SK-N-SH (cell line): ENCODE measurements at regions not wholly inside any gene's neighbourhood (a gene's known extent, or its start where the extent isn't known, plus 50 kb on each side); places are given as distances from the start of the nearest gene placed in this dataset.

Source experiments
- CTCF ChIA-PET: fragments of 300-600, 350-600 bp; formaldehyde crosslinking; extraction: SDS; loops from one replicate; lab custom pipeline; 2021; lab: Yijun Ruan, JAX
- POLR2A ChIA-PET: fragments of 350-600 bp; sonication (Branson Sonifier 250); formaldehyde crosslinking; extraction: SDS; loops from one replicate; lab custom pipeline; 2020; ENCODE audit warnings: antibody characterized with exemption, inconsistent platforms; lab: Yijun Ruan, JAX
- DNase-seq: peaks from one replicate; pipeline ENCODE4 v3.0.0; 2012
- H2AFZ ChIP-seq: fragments of 200-600 bp; sonication (generic); 2 replicates; pipeline ENCODE4 v1.8.1; 2016; ENCODE audit warnings: antibody characterized with exemption, mild to moderate bottlenecking, low read depth
- H3F3A ChIP-seq: fragments of 200-600 bp; sonication (generic); replicated peaks from 2 replicates; pipeline ENCODE3; 2016; ENCODE audit warnings: antibody characterized with exemption, mild to moderate bottlenecking; ENCODE audit not compliant: insufficient read depth
- H3K27ac ChIP-seq, 2 experiments: fragments of 200-500 bp in 1 of 2; fragments of 200-600 bp in 1 of 2; sonication (Bioruptor generic) in 1 of 2; sonication (generic), shearing (Covaris generic) in 1 of 2; 2 replicates each; pipeline versions ENCODE4 v1.5.1 to v1.6.1; 2014 to 2016; ENCODE audit warnings: low read depth in 2 of 2, inconsistent platforms in 1 of 2, low read length in 1 of 2, mild to moderate bottlenecking in 1 of 2, mixed read lengths in 1 of 2
- H3K27me3 ChIP-seq: fragments of 200-600 bp; sonication (generic), shearing (Covaris generic); 2 replicates; pipeline ENCODE4 v1.6.1; 2016; ENCODE audit warnings: mixed run types; ENCODE audit not compliant: insufficient read depth
- H3K36me3 ChIP-seq, 2 experiments: fragments of 200-500 bp in 1 of 2; fragments of 200-600 bp in 1 of 2; sonication (Bioruptor generic) in 1 of 2; sonication (generic) in 1 of 2; replicated peaks in 1 of 2; 2 replicates each; pipeline versions ENCODE3 to v1.5.1; 2014 to 2016; ENCODE audit warnings: low read length in 1 of 2, mild to moderate bottlenecking in 1 of 2; ENCODE audit not compliant: insufficient read depth in 2 of 2, control insufficient read depth in 1 of 2
- H3K4me1 ChIP-seq, 2 experiments: fragments of 200-500 bp in 1 of 2; fragments of 200-600 bp in 1 of 2; sonication (Bioruptor generic) in 1 of 2; sonication (generic), shearing (Covaris generic) in 1 of 2; 2 replicates each; pipeline versions ENCODE4 v1.5.1 to v1.6.1; 2014 to 2016; ENCODE audit warnings: low read depth in 1 of 2, low read length in 1 of 2, mixed run types in 1 of 2; ENCODE audit not compliant: insufficient read depth in 2 of 2, control insufficient read depth in 1 of 2
- H3K4me2 ChIP-seq: fragments of 200-600 bp; sonication (generic), shearing (Covaris generic); 2 replicates; pipeline ENCODE4 v1.6.1; 2017; ENCODE audit warnings: mixed run types
- H3K4me3 ChIP-seq, 2 experiments: fragments of 200-500 bp in 1 of 2; fragments of 200-600 bp in 1 of 2; sonication (Bioruptor generic) in 1 of 2; sonication (generic), shearing (Covaris generic) in 1 of 2; 2 replicates each; pipeline versions ENCODE4 v1.5.1 to v1.8.1; 2014 to 2016; ENCODE audit warnings: low read depth in 2 of 2, inconsistent platforms in 1 of 2, low read length in 1 of 2, mild to moderate bottlenecking in 1 of 2, mixed read lengths in 1 of 2, moderate library complexity in 1 of 2
- H3K79me2 ChIP-seq: fragments of 200-600 bp; sonication (generic); 2 replicates; pipeline ENCODE4 v1.8.1; 2017; ENCODE audit warnings: mild to moderate bottlenecking; ENCODE audit not compliant: insufficient read depth
- H3K9ac ChIP-seq: fragments of 200-600 bp; sonication (generic); 2 replicates; pipeline ENCODE4 v1.6.1; 2017; ENCODE audit warnings: mixed run types
- H3K9me2 ChIP-seq: fragments of 200-600 bp; sonication (generic); 2 replicates; pipeline ENCODE4 v1.6.1; 2017; ENCODE audit warnings: mixed run types
- H3K9me3 ChIP-seq: fragments of 200-600 bp; sonication (generic); 2 replicates; pipeline ENCODE4 v1.6.1; 2017; ENCODE audit warnings: mixed run types, mild to moderate bottlenecking, moderate library complexity
- H4K20me1 ChIP-seq: fragments of 200-600 bp; sonication (generic); 2 replicates; pipeline ENCODE4 v1.6.1; 2017; ENCODE audit warnings: mild to moderate bottlenecking, mixed run types; ENCODE audit not compliant: insufficient read depth
- CHD2 ChIP-seq: fragments of 150-350 bp; IDR thresholded peaks from 2 replicates; pipeline ENCODE4 v1.6.1; 2018; ENCODE audit warnings: low read length; ENCODE audit not compliant: partially characterized antibody
- ELF1 ChIP-seq: IDR thresholded peaks from 2 replicates; pipeline ENCODE4 v1.4.0; 2012
- EP300 ChIP-seq, 2 experiments: IDR thresholded peaks; 2 replicates each; pipeline versions ENCODE4 v1.4.0 to v1.6.1; 2012; ENCODE audit warnings: borderline replicate concordance in 1 of 2, low read depth in 1 of 2, low read length in 1 of 2
- FOSL2 ChIP-seq: IDR thresholded peaks from 2 replicates; pipeline ENCODE4 v1.4.0; 2012; ENCODE audit warnings: low read depth, mild to moderate bottlenecking, moderate library complexity, borderline replicate concordance
- FOXM1 ChIP-seq: IDR thresholded peaks from 2 replicates; pipeline ENCODE4 v1.4.0; 2012; ENCODE audit warnings: low read depth, mild to moderate bottlenecking
- GATA2 ChIP-seq: sonication (generic); formaldehyde crosslinking; IDR thresholded peaks from 2 replicates; pipeline ENCODE4 v1.5.0; 2020; ENCODE audit warnings: mild to moderate bottlenecking, missing genetic modification reagents
- JUND ChIP-seq: IDR thresholded peaks from 2 replicates; pipeline ENCODE4 v1.4.0; 2012
- POLR2AphosphoS5 ChIP-seq: IDR thresholded peaks from 2 replicates; pipeline ENCODE4 v1.6.1; 2012; ENCODE audit warnings: low read depth, low read length
- RAD21 ChIP-seq: IDR thresholded peaks from 2 replicates; pipeline ENCODE4 v1.6.1; 2012; ENCODE audit warnings: mild to moderate bottlenecking, low read length
- TAF1 ChIP-seq: IDR thresholded peaks from 2 replicates; pipeline ENCODE4 v1.6.1; 2012; ENCODE audit warnings: low read depth, mild to moderate bottlenecking, low read length, moderate library complexity, borderline replicate concordance
- TEAD4 ChIP-seq: IDR thresholded peaks from 2 replicates; pipeline ENCODE4 v1.4.0; 2012; ENCODE audit warnings: mild to moderate bottlenecking, borderline replicate concordance; ENCODE audit not compliant: insufficient read depth
- USF1 ChIP-seq: IDR thresholded peaks from 2 replicates; pipeline ENCODE4 v1.4.0; 2012; ENCODE audit warnings: low read depth, borderline replicate concordance
- YY1 ChIP-seq: IDR thresholded peaks from 2 replicates; pipeline ENCODE4 v1.4.0; 2012; ENCODE audit warnings: low read depth, mild to moderate bottlenecking
- WGBS: methylation state at CpG from one replicate; pipeline ENCODE4 v1.1.6; 2017; ENCODE audit warnings: low lambda C conversion rate; 5-methylcytosine and 5-hydroxymethylcytosine counted together
- TF ChIP-seq, protein P1 (sequence below): fragments of 200-600 bp; sonication (generic); IDR thresholded peaks from 2 replicates; pipeline ENCODE4 v1.6.1; 2017; ENCODE audit warnings: antibody characterized with exemption, mild to moderate bottlenecking, moderate library complexity

- Histone ChIP-seq H3K79me2 (no peaks in the 10 kb centered on the region), H4K20me1 (no peaks in the 10 kb centered on the region), H3K27me3 (no peaks in the 10 kb centered on the region), H3K4me3 (no peak overlapping the region), H3K4me2 (no peak overlapping the region), H3K9me2 (no peaks in the 10 kb centered on the region), H3K4me1 (peaks cover 0 to 3% of the 10 kb centered on the region in 2 experiments; a peak in 1 of 4 replicates), H3F3A (no peaks in the 10 kb centered on the region), H3K27ac (no peak overlapping the region; a peak in 1 of 4 replicates), H3K36me3 (no peaks in the 10 kb centered on the region), H3K9me3 (no peaks in the 10 kb centered on the region), H3K9ac (no peak overlapping the region), H2AFZ (0 out of 2 replicates have a peak overlapping the region, but pooled peaks have one; percentile 40)
- TF ChIP-seq, protein P1, sequence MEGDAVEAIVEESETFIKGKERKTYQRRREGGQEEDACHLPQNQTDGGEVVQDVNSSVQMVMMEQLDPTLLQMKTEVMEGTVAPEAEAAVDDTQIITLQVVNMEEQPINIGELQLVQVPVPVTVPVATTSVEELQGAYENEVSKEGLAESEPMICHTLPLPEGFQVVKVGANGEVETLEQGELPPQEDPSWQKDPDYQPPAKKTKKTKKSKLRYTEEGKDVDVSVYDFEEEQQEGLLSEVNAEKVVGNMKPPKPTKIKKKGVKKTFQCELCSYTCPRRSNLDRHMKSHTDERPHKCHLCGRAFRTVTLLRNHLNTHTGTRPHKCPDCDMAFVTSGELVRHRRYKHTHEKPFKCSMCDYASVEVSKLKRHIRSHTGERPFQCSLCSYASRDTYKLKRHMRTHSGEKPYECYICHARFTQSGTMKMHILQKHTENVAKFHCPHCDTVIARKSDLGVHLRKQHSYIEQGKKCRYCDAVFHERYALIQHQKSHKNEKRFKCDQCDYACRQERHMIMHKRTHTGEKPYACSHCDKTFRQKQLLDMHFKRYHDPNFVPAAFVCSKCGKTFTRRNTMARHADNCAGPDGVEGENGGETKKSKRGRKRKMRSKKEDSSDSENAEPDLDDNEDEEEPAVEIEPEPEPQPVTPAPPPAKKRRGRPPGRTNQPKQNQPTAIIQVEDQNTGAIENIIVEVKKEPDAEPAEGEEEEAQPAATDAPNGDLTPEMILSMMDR, result no peak
- no peak for TF ChIP-seq USF1
- TF ChIP-seq TEAD4, result no peak
- no peak for TF ChIP-seq FOSL2
- no peak for TF ChIP-seq RAD21
- no peak for TF ChIP-seq GATA2
- TF ChIP-seq FOXM1, result no peak
- 62% methylated on average over 2 of the region's 2 CpGs for WGBS
- CTCF ChIA-PET, result no interaction called here
- DNase-seq, result no peak
- POLR2A ChIA-PET, result no interaction called here
Measured at GRCh38 chr1:81335876-81336275, 464.9 kb upstream of the ADGRL2 start.

DNA sequence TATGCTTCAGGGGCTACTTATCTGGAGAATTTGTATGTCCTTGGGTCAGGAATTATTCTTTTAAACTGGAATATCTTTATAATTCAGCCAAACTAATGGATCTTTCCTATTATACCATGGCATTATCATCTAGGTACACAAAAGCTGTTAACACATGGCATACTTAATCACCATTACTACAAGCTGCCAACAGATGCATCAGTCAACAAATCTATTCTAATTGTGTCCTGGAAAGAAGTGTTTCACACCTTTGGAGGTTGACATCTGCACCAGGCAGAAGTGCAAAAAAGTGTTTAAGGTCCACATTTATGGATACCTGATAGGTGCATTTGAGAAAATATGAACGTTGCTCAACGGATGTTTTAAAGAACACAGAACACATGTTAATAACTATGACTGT is 470.2 kb upstream of the ADGRL2 start:
- ChIA-PET CTCF (no interaction called here), POLR2A (no interaction called here)
- Histone ChIP-seq H3K9me2 (no peaks in the 10 kb centered on the region), H2AFZ (no peak overlapping the region), H3K27me3 (no peaks in the 10 kb centered on the region), H4K20me1 (no peaks in the 10 kb centered on the region), H3K9me3 (no peaks in the 10 kb centered on the region), H3K4me2 (no peak overlapping the region), H3K4me1 (peaks cover 0 to 2% of the 10 kb centered on the region in 2 experiments; a peak in 1 of 4 replicates), H3K36me3 (no peaks in the 10 kb centered on the region), H3F3A (no peaks in the 10 kb centered on the region), H3K79me2 (no peaks in the 10 kb centered on the region), H3K27ac (no peak overlapping the region), H3K4me3 (no peak overlapping the region), H3K9ac (no peak overlapping the region)
- DNase-seq, result no peak
- 87% methylated on average over 2 of the region's 2 CpGs for WGBS
- TF ChIP-seq POLR2AphosphoS5 (no peak), YY1 (no peak), EP300 (IDR thresholded peaks at IDR 0.05; ENCODE audit: borderline replicate concordance in 1 of 2, low read depth in 1 of 2, low read length in 1 of 2) (no peak), CHD2 (no peak), JUND (no peak), TAF1 (no peak), ELF1 (no peak)
- TF ChIP-seq, protein P1, result no peak
